NCI-H2196 treated with DMSO at 0.1 percent for 48 hours (cell line): ENCODE measurements at regions not wholly inside any gene's neighbourhood (a gene's known extent, or its start where the extent isn't known, plus 50 kb on each side); places are given as distances from the start of the nearest gene placed in this dataset.
"Not testable (repeated sequence)": the region's sequence is repeated elsewhere in the genome, so short reads cannot be mapped to it uniquely, and the experiment has no call there.

Experiments
- DNase-seq: peaks from one replicate; lab custom pipeline; 2025; ENCODE audit not compliant: unreplicated experiment; lab: John Stamatoyannopoulos, UW

DNA sequence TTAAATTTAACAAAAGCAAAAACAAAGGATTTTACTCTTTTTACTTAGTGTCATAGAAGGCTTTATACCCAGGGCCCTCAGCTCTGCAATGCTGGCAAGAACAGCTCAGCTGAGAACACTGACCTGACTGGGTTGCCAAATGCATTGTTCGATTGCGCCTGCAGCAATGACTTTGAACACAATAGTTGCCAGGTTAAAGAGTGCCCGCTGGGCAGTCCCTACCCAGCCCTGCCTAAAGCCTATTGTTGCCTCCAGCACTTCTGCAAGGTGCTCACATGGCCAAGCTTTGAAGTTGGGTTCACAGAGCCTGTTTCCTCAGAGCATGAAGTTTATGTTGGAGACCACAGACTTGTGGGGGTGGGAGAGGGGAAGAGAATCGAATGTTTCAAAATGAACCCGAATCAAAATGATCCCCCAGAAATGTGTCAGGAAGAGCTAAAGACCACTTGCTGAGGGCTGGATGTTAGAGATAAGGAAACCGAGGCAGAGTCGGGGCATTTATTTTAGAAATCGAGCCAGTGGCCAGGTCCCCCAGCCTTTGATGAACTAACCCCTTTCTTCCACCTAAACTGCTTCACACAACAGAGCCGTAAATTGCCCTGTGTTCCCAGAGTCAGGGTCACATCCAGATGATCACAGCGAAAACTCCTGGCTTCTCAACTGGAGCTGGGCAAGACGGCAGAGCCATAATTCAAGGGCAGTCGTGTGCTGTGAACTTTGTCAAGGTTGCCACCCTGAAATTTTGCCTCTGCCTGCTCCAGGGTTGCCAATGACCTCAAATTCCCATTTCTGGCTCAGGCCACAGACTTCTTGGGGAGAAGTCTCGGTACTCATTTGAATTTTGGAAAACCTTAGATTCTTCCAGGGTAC is 55.0 kb downstream of the FOXA2 start:
- DNase-seq: no peak

DNA sequence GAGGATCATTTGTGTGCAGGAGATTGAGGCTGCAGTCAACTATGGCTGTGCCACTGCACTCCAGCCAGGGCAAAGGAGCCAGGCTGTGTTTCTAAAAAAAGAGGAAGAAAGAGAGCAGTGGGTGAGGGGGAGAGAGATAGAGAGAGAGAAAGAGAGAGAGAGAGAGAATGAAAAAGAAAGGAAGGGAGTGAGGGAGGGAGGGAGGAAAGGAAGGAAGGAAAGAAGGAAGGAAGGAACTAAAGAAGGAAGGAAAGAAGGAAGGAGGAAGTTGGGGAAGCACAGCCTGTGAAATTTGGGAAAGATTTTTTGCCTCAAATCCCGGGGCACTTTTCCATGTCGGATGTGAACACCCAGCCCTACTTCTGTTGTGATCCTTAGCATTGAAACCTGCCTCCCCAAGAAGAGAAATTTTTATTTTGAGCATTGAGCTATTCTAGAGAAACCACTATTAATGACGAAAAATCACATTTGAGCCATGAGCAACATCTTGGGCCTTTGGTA is 57.8 kb downstream of the FOXA2 start:
- DNase-seq: no peak

GRCh38 chr20:22525821-22526220 is 58.6 kb downstream of the FOXA2 start:
- DNase-seq: no peak

DNA sequence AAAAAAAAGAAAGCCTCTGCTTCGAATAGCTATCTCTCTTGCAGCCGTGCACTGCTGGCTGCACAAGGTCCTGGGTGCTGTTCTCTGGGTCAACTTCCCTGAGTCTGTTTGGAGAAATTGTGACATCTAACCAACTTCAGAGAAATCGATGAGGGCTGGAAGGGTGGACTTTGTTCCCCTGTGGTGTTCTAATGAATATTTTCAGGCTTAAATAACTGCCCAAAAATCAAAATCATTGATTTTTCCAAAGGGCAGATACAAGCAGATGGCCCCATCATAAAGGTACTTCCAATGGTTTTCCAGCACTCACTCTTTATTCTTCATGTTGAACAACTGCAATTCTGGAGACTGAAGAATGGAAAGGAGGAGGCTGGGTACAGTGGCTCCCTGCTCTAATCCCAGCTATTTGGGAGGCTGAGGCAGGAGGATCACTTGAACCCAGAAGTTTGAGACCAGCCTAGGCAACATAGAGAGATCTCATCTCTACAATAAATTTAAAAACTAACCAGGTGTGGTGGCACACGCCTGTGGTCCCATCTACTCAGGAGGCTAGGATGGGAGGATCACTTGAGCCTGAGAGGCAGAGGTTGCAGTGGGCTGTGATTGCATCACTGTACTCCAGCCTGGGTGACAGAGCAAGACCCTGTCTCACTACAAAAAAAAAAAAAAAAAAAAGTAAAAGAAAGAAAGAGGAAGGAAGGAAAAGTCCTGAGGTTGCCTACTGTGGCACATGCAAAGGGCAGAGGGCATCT is 59.1 kb downstream of the FOXA2 start:
- no peak for DNase-seq

DNA sequence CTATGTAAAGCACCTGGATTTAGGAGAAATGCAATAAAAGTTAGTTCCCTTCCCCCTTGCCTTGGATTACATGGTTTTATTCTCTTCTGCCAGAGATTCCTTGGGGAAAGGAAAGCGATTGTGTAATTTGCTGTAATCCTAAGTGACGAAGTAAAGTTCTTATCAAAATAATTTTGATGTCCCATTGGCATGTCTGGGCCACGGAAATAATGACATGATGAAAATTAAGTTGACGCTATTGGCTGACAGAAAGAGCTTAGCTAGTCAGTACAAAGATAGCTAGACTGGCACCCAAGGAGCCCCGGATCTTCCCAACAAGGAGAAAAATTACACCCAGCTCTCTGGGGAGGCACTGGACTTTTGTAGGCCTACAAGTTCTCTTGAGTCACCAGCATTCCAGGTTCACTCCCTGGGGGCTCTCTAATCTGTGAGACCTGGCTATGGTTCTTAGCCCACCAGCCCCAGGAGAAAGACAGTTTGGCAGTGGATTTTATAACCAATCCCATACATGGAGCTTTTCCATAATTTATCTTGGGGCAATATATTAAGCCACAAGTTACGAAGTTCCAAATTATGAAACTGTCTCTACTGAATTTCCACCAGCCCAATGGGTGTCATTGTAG is 59.9 kb downstream of the FOXA2 start:
- no peak for DNase-seq

DNA sequence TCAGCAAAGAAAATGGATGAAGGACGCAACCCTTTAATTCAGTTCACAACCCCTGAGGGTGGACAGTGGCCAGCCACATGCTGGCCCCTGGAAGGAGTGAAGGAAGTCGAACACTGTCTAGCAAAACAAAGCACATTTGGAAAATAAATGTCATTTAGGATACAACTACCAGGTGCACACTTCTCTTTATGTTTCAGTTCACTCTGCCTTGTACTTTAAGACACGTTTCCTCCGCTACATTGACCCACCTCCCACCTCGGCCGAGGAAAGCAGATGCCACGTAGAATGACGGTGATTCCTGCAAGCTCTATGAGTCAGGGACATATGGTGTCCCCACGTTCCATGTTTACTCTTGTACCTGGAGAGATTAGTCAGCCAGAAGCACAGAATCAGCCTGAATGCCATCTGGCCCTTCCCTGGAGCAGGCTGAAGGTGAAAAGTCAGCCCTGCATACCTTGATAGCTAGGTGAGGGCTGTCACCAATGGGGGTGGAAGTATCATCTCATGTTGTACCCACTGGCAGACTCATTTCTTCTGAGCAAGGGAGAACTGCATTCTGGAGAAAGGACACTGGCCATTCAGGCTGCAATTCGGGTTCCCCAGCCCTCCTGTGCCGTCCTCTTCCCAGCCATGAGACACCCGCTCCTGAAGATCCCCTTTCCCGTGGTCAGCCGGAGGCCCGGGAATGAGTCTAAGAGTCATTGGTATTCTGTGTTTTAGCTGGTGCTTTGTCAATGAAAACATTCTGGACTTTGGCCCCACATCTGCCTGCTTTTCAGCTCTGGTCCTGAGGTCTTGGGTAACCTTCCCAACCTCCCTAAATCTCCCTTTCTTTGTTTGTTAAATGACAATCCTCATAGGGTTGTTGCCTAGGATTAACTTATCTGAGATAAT is 60.6 kb downstream of the FOXA2 start:
- no peak for DNase-seq

- no peak for DNase-seq
These were observed 61.3 kb downstream of the FOXA2 start for GRCh38 chr20:22523128-22523498.

- no peak for DNase-seq
These were observed 61.7 kb downstream of the FOXA2 start for GRCh38 chr20:22522701-22523100.

GRCh38 chr20:22521940-22522339 is 62.4 kb downstream of the FOXA2 start:
- DNase-seq: not testable (repeated sequence)

DNA sequence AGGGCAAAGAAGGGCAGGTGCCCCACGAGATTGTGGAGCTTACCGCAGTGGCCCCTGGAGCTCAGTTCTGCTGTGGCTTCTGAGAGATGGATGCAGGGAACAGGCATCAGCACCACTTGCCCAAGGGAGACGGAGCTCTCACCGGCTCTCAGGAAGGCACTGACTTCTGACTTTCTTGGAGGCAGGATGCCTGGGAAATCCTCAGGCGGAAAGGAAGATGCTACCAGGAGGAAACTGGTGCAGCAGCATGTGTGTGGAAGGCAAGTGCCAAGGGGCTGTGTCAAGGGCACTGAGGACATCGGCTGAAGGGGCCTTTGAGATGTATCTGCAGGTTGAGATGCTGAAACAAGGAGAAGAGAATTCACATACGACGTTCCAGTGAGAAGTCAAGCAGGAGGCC is 64.0 kb downstream of the FOXA2 start:
- DNase-seq: no peak

- DNase-seq: no peak
These were observed 69.1 kb downstream of the FOXA2 start for GRCh38 chr20:22515264-22515663.

GRCh38 chr20:22513574-22513973 is 70.8 kb downstream of the FOXA2 start:
- no peak for DNase-seq

GRCh38 chr20:22512911-22513489 is 71.4 kb downstream of the FOXA2 start:
- DNase-seq: peak; percentile 10

- peak; percentile 78 for DNase-seq
These were observed 72.1 kb downstream of the FOXA2 start for GRCh38 chr20:22511943-22512910.

DNA sequence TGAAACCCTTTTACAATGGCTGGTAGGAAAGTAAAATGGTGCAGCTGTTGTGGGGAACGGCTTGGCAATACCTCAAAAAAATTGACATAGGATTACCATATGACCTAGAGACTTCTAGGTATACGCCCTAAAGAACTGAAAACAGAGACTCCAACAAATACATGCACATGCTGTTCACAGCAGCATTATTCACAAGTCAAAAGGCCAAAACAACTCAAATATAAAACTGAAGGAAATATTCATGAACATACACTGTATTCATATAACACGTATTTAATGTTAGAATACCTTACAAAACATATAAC is 74.6 kb downstream of the FOXA2 start:
- no peak for DNase-seq

- DNase-seq: no peak
These were observed 75.1 kb downstream of the FOXA2 start for GRCh38 chr20:22509090-22509842.

DNA sequence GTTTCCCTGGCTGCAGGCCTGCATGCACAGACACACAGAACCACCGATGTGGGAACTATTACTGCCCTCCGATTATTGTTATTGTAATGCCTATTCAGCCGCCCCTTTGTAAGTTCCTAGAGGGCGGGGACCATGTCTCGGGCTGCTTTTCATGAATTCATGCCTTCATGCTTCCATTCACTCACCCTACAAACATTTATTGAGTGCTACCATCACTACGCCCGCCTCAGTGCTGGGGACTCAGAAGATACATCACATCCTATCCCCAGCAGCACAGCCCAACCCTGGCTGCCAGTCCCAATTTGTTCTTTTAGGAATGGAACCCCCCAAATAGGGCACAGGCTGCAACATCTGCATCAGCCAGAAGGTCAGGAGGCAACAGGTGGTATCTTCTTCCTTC is 75.9 kb downstream of the FOXA2 start:
- DNase-seq: no peak

- DNase-seq: no peak
These were observed 77.0 kb downstream of the FOXA2 start for GRCh38 chr20:22507240-22507961.
